ENCODE measurements at regions not wholly inside any gene's neighbourhood (a gene's known extent, or its start where the extent isn't known, plus 50 kb on each side); places are given as distances from the start of the nearest gene placed in this dataset.

- POLR2A ChIA-PET (ENCODE audit: partially characterized antibody): no interaction called here
- Histone ChIP-seq H3K4me3 (ENCODE audit: low read length in 2 of 2) (no peak overlapping the region), H3K27ac (ENCODE audit: low read depth, low read length) (no peak overlapping the region), H3K9me3 (ENCODE audit: control insufficient read depth in 1 of 2, low read length in 2 of 2) (no peaks in the 10 kb centered on the region), H3K27me3 (ENCODE audit: insufficient read depth, low read length) (no peaks in the 10 kb centered on the region), H3K4me1 (ENCODE audit: insufficient read depth, low read length) (no peaks in the 10 kb centered on the region), H3K36me3 (ENCODE audit: insufficient read depth, low read length) (no peaks in the 10 kb centered on the region)
- Mint-ChIP-seq H3K36me3 (no peaks in the 10 kb centered on the region), H3K27me3 (no peaks in the 10 kb centered on the region), H3K4me3 (no peak overlapping the region), H3K9me3 (peaks cover 0 to 4% (median 0%) of the 10 kb centered on the region in 8 donors), H3K27ac (no peak overlapping the region), H3K4me1 (no peaks in the 10 kb centered on the region)
- CTCF ChIA-PET (ENCODE audit: partially characterized antibody): no interaction called here
- DNase-seq: no peak
- intact Hi-C loops (cut with micrococcal nuclease): no loop called here
These were observed 233.6 kb downstream of the POSTN start for GRCh38 chr13:37364956-37365355.

GRCh38 chr13:37364007-37364406 lies 234.6 kb downstream of the POSTN start:
- H3K4me3 ChIP-seq (ENCODE audit: low read length in 2 of 2): no peak overlapping the region
- intact Hi-C loops (cut with micrococcal nuclease): no loop called here
- ChIA-PET CTCF (ENCODE audit: partially characterized antibody) (no interaction called here), POLR2A (ENCODE audit: partially characterized antibody) (no interaction called here)
- no peak for DNase-seq
- Mint-ChIP-seq H3K4me3 (no peak overlapping the region), H3K36me3 (no peaks in the 10 kb centered on the region), H3K27me3 (peaks cover 0 to 3% of the 10 kb centered on the region in 2 donors), H3K27ac (no peak overlapping the region), H3K4me1 (no peaks in the 10 kb centered on the region), H3K9me3 (peaks cover 0 to 4% (median 0%) of the 10 kb centered on the region in 8 donors)
- no peaks in the 10 kb centered on the region for H3K27me3 ChIP-seq (ENCODE audit: insufficient read depth, low read length)
- H3K4me1 ChIP-seq (ENCODE audit: insufficient read depth, low read length): no peaks in the 10 kb centered on the region
- no peaks in the 10 kb centered on the region for H3K36me3 ChIP-seq (ENCODE audit: insufficient read depth, low read length)
- H3K9me3 ChIP-seq (ENCODE audit: control insufficient read depth in 1 of 2, low read length in 2 of 2): no peaks in the 10 kb centered on the region
- no peak overlapping the region for H3K27ac ChIP-seq (ENCODE audit: low read depth, low read length)

GRCh38 chr13:37361608-37362007 lies 237.0 kb downstream of the POSTN start:
- no peak for DNase-seq
- Mint-ChIP-seq H3K27ac (no peak overlapping the region), H3K9me3 (peaks cover 0 to 2% (median 0%) of the 10 kb centered on the region in 8 donors), H3K27me3 (peaks cover 0 to 3% of the 10 kb centered on the region in 2 donors), H3K36me3 (no peaks in the 10 kb centered on the region), H3K4me3 (no peak overlapping the region), H3K4me1 (no peaks in the 10 kb centered on the region)
- CTCF ChIA-PET (ENCODE audit: partially characterized antibody): no interaction called here
- intact Hi-C loops (cut with micrococcal nuclease): no loop called here
- no peaks in the 10 kb centered on the region for H3K4me1 ChIP-seq (ENCODE audit: insufficient read depth, low read length)
- no peaks in the 10 kb centered on the region for H3K27me3 ChIP-seq (ENCODE audit: insufficient read depth, low read length)
- POLR2A ChIA-PET (ENCODE audit: partially characterized antibody): no interaction called here
- no peaks in the 10 kb centered on the region for H3K9me3 ChIP-seq (ENCODE audit: control insufficient read depth in 1 of 2, low read length in 2 of 2)
- no peaks in the 10 kb centered on the region for H3K36me3 ChIP-seq (ENCODE audit: insufficient read depth, low read length)
- H3K27ac ChIP-seq (ENCODE audit: low read depth, low read length): no peak overlapping the region
- no peak overlapping the region for H3K4me3 ChIP-seq (ENCODE audit: low read length in 2 of 2)

- CTCF ChIA-PET (ENCODE audit: partially characterized antibody): no interaction called here
- no peak overlapping the region for H3K27ac ChIP-seq (ENCODE audit: low read depth, low read length)
- Mint-ChIP-seq H3K4me1 (no peaks in the 10 kb centered on the region), H3K27ac (no peak overlapping the region), H3K9me3 (peaks cover 0 to 2% (median 0%) of the 10 kb centered on the region in 8 donors), H3K27me3 (peaks cover 0 to 3% of the 10 kb centered on the region in 2 donors), H3K36me3 (no peaks in the 10 kb centered on the region), H3K4me3 (no peak overlapping the region)
- H3K4me3 ChIP-seq (ENCODE audit: low read length in 2 of 2): no peak overlapping the region
- no peak for DNase-seq
- POLR2A ChIA-PET (ENCODE audit: partially characterized antibody): no interaction called here
- H3K9me3 ChIP-seq (ENCODE audit: control insufficient read depth in 1 of 2, low read length in 2 of 2): no peaks in the 10 kb centered on the region
- H3K4me1 ChIP-seq (ENCODE audit: insufficient read depth, low read length): no peaks in the 10 kb centered on the region
- intact Hi-C loops (cut with micrococcal nuclease): no loop called here
- H3K36me3 ChIP-seq (ENCODE audit: insufficient read depth, low read length): no peaks in the 10 kb centered on the region
- H3K27me3 ChIP-seq (ENCODE audit: insufficient read depth, low read length): no peaks in the 10 kb centered on the region
These were observed 238.0 kb downstream of the POSTN start for GRCh38 chr13:37360556-37360955.

- no peaks in the 10 kb centered on the region for H3K27me3 ChIP-seq (ENCODE audit: insufficient read depth, low read length)
- Mint-ChIP-seq H3K4me3 (no peak overlapping the region), H3K9me3 (peaks cover 0 to 2% (median 0%) of the 10 kb centered on the region in 8 donors), H3K27me3 (peaks cover 0 to 3% of the 10 kb centered on the region in 2 donors), H3K4me1 (no peaks in the 10 kb centered on the region), H3K36me3 (no peaks in the 10 kb centered on the region), H3K27ac (no peak overlapping the region)
- CTCF ChIA-PET (ENCODE audit: partially characterized antibody): no interaction called here
- H3K36me3 ChIP-seq (ENCODE audit: insufficient read depth, low read length): no peaks in the 10 kb centered on the region
- no peak overlapping the region for H3K4me3 ChIP-seq (ENCODE audit: low read length in 2 of 2)
- intact Hi-C loops (cut with micrococcal nuclease): no loop called here
- POLR2A ChIA-PET (ENCODE audit: partially characterized antibody): no interaction called here
- no peaks in the 10 kb centered on the region for H3K9me3 ChIP-seq (ENCODE audit: control insufficient read depth in 1 of 2, low read length in 2 of 2)
- no peaks in the 10 kb centered on the region for H3K4me1 ChIP-seq (ENCODE audit: insufficient read depth, low read length)
- no peak overlapping the region for H3K27ac ChIP-seq (ENCODE audit: low read depth, low read length)
- no peak for DNase-seq
These were observed 241.0 kb downstream of the POSTN start for GRCh38 chr13:37357548-37357947.

GRCh38 chr13:37353911-37354310 lies 244.7 kb downstream of the POSTN start:
- Histone ChIP-seq H3K27me3 (ENCODE audit: insufficient read depth, low read length) (no peaks in the 10 kb centered on the region), H3K4me3 (ENCODE audit: low read length in 2 of 2) (no peak overlapping the region), H3K9me3 (ENCODE audit: control insufficient read depth in 1 of 2, low read length in 2 of 2) (no peaks in the 10 kb centered on the region), H3K36me3 (ENCODE audit: insufficient read depth, low read length) (no peaks in the 10 kb centered on the region), H3K4me1 (ENCODE audit: insufficient read depth, low read length) (no peaks in the 10 kb centered on the region), H3K27ac (ENCODE audit: low read depth, low read length) (no peak overlapping the region)
- intact Hi-C loops (cut with micrococcal nuclease): no loop called here
- Mint-ChIP-seq H3K36me3 (no peaks in the 10 kb centered on the region), H3K4me1 (no peaks in the 10 kb centered on the region), H3K9me3 (peaks cover 0 to 2% (median 0%) of the 10 kb centered on the region in 8 donors), H3K27me3 (no peaks in the 10 kb centered on the region), H3K27ac (no peak overlapping the region), H3K4me3 (no peak overlapping the region)
- CTCF ChIA-PET (ENCODE audit: partially characterized antibody): no interaction called here
- no peak for DNase-seq
- POLR2A ChIA-PET (ENCODE audit: partially characterized antibody): no interaction called here

GRCh38 chr13:37351211-37351610 lies 245.7 kb upstream of the CSNK1A1L start:
- no peak overlapping the region for H3K27ac Mint-ChIP-seq
- H3K4me1 ChIP-seq (ENCODE audit: insufficient read depth, low read length): no peaks in the 10 kb centered on the region
- intact Hi-C loops (cut with micrococcal nuclease): no loop called here
- H3K4me3 Mint-ChIP-seq: no peak overlapping the region
- ChIA-PET POLR2A (ENCODE audit: partially characterized antibody) (no interaction called here), CTCF (ENCODE audit: partially characterized antibody) (no interaction called here)
- no peaks in the 10 kb centered on the region for H3K27me3 Mint-ChIP-seq
- no peak overlapping the region for H3K4me3 ChIP-seq (ENCODE audit: low read length in 2 of 2)
- no peaks in the 10 kb centered on the region for H3K9me3 ChIP-seq (ENCODE audit: control insufficient read depth in 1 of 2, low read length in 2 of 2)
- no peaks in the 10 kb centered on the region for H3K27me3 ChIP-seq (ENCODE audit: insufficient read depth, low read length)
- H3K36me3 Mint-ChIP-seq: no peaks in the 10 kb centered on the region
- no peak overlapping the region for H3K27ac ChIP-seq (ENCODE audit: low read depth, low read length)
- H3K9me3 Mint-ChIP-seq: peaks cover 0 to 2% (median 0%) of the 10 kb centered on the region in 8 donors
- H3K4me1 Mint-ChIP-seq: no peaks in the 10 kb centered on the region
- DNase-seq: no peak
- H3K36me3 ChIP-seq (ENCODE audit: insufficient read depth, low read length): no peaks in the 10 kb centered on the region

GRCh38 chr13:37349916-37350315 lies 244.5 kb upstream of the CSNK1A1L start:
- no peaks in the 10 kb centered on the region for H3K36me3 ChIP-seq (ENCODE audit: insufficient read depth, low read length)
- H3K27ac ChIP-seq (ENCODE audit: low read depth, low read length): no peak overlapping the region
- no peak for DNase-seq
- ChIA-PET POLR2A (ENCODE audit: partially characterized antibody) (no interaction called here), CTCF (ENCODE audit: partially characterized antibody) (no interaction called here)
- Mint-ChIP-seq H3K9me3 (peaks cover 0 to 2% (median 0%) of the 10 kb centered on the region in 8 donors), H3K27me3 (no peaks in the 10 kb centered on the region), H3K36me3 (no peaks in the 10 kb centered on the region), H3K4me3 (no peak overlapping the region), H3K27ac (no peak overlapping the region), H3K4me1 (no peaks in the 10 kb centered on the region)
- intact Hi-C loops (cut with micrococcal nuclease): no loop called here
- H3K9me3 ChIP-seq (ENCODE audit: control insufficient read depth in 1 of 2, low read length in 2 of 2): no peaks in the 10 kb centered on the region
- H3K27me3 ChIP-seq (ENCODE audit: insufficient read depth, low read length): no peaks in the 10 kb centered on the region
- H3K4me3 ChIP-seq (ENCODE audit: low read length in 2 of 2): no peak overlapping the region
- H3K4me1 ChIP-seq (ENCODE audit: insufficient read depth, low read length): no peaks in the 10 kb centered on the region

All from CD4-positive, alpha-beta memory T cell (primary cell).